T-helper 2 cell treated with Interferon-gamma antibody and Interleukin-4, amounts not matched to agents 5 μg/mL and 100 μg/mL, for 36 hours (primary cell): ENCODE measurements at regions not wholly inside any gene's neighbourhood (a gene's known extent, or its start where the extent isn't known, plus 50 kb on each side); places are given as distances from the start of the nearest gene placed in this dataset.
"Not testable (repeated sequence)": the region's sequence is repeated elsewhere in the genome, so short reads cannot be mapped to it uniquely, and the experiment has no call there.

ENCODE experiments used
- DNase-seq: peaks from one replicate; pipeline ENCODE4 v3.0.0; 2021; ENCODE audit warnings: low spot score
- H3K27ac Mint-ChIP-seq: one replicate; pipeline ENCODE4 v1.8.0; 2021; ENCODE audit warnings: mild to moderate bottlenecking, mixed read lengths
- H3K27me3 Mint-ChIP-seq: one replicate; pipeline ENCODE4 v1.8.0; 2021; ENCODE audit warnings: low read depth, mixed read lengths
- H3K36me3 Mint-ChIP-seq: one replicate; pipeline ENCODE4 v1.8.0; 2021; ENCODE audit warnings: low read depth, mixed read lengths
- H3K4me1 Mint-ChIP-seq: one replicate; pipeline ENCODE4 v1.8.0; 2021; ENCODE audit warnings: low read depth, mixed read lengths
- H3K4me3 Mint-ChIP-seq: one replicate; pipeline ENCODE4 v1.8.0; 2022; ENCODE audit warnings: mild to moderate bottlenecking, moderate library complexity, mixed read lengths
- H3K9me3 Mint-ChIP-seq: one replicate; pipeline ENCODE4 v1.8.0; 2021; ENCODE audit warnings: mixed read lengths

DNA sequence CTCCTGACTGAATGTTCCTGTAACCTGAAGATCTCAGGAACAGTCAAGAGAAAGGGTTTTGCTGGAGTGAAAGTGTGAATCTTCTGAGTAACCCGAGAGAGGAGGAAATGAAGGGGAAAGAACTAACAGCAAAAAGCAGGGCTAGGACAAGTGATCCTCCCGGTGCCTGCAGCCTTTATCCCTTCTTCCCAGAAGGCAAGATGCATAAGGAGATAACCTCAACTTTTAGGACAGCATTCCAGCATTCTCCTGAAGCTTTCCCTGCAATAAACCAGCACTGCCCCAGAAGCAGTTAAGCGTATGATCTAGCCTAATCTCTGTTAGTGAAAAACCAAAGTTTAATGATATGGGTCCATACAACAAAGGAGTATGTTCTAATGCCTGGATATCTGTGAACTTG, 298.8 kb downstream of the MEX3B start:
- no peak overlapping the region for H3K4me3 Mint-ChIP-seq
- no peak for DNase-seq
- H3K36me3 Mint-ChIP-seq = no peaks in the 10 kb centered on the region
- H3K27ac Mint-ChIP-seq = no peak overlapping the region
- H3K27me3 Mint-ChIP-seq = no peaks in the 10 kb centered on the region
- H3K4me1 Mint-ChIP-seq = no peaks in the 10 kb centered on the region
- no peaks in the 10 kb centered on the region for H3K9me3 Mint-ChIP-seq

DNA sequence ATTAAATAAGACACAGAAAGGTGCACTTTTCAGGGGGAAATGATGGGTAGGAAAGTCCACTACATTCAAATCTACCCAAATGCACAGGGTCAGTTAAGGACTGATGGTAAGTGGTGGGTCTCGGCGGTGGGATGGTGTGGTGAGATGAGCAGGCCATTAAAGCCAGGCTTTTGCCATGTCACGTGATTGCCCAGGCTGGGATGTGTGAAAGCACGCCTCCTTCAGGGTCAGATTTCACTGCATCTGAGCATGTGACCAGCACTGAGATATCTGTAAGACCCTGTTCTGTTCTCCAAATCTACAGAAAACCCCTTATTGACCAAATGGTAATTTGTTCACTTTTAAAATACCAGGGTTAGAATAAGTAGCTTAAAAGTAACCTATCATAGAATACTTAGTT, 301.5 kb downstream of the MEX3B start:
- no peaks in the 10 kb centered on the region for H3K9me3 Mint-ChIP-seq
- H3K27me3 Mint-ChIP-seq = no peaks in the 10 kb centered on the region
- no peaks in the 10 kb centered on the region for H3K36me3 Mint-ChIP-seq
- no peak overlapping the region for H3K27ac Mint-ChIP-seq
- no peak for DNase-seq
- no peak overlapping the region for H3K4me3 Mint-ChIP-seq
- H3K4me1 Mint-ChIP-seq = no peaks in the 10 kb centered on the region

- no peak for DNase-seq
- no peaks in the 10 kb centered on the region for H3K9me3 Mint-ChIP-seq
- H3K4me3 Mint-ChIP-seq = no peak overlapping the region
- no peaks in the 10 kb centered on the region for H3K27me3 Mint-ChIP-seq
- no peaks in the 10 kb centered on the region for H3K36me3 Mint-ChIP-seq
- no peaks in the 10 kb centered on the region for H3K4me1 Mint-ChIP-seq
- H3K27ac Mint-ChIP-seq = no peak overlapping the region
These were observed 305.4 kb downstream of the MEX3B start for GRCh38 chr15:81740416-81740815.

DNA sequence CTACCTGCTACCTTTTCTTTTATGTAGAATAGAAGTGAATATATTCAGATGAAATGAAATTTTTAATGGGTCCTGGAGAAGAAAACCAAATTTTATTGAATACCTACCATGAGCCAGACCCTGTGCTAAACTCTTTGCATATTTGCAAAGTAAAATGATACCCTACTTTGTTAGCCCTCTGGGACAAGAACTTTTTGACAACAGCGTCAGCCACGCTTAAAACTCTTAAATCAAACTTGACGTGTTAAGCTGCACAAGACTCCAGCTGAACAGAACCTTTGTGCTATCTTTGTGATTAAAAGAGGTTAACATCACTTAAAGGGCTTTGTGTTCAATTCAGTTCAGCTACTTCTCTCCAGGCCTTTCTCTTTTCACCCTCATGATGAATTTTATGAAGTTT, 316.5 kb downstream of the MEX3B start:
- H3K4me1 Mint-ChIP-seq = no peaks in the 10 kb centered on the region
- H3K9me3 Mint-ChIP-seq = peaks cover 6% of the 10 kb centered on the region
- DNase-seq = no peak
- no peaks in the 10 kb centered on the region for H3K27me3 Mint-ChIP-seq
- H3K4me3 Mint-ChIP-seq = no peak overlapping the region
- H3K27ac Mint-ChIP-seq = no peak overlapping the region
- H3K36me3 Mint-ChIP-seq = no peaks in the 10 kb centered on the region

GRCh38 chr15:81728726-81729125, 317.1 kb downstream of the MEX3B start:
- Mint-ChIP-seq H3K4me1 (no peaks in the 10 kb centered on the region), H3K27me3 (no peaks in the 10 kb centered on the region), H3K27ac (no peak overlapping the region), H3K4me3 (no peak overlapping the region), H3K36me3 (no peaks in the 10 kb centered on the region), H3K9me3 (peaks cover 6% of the 10 kb centered on the region)
- DNase-seq = no peak

GRCh38 chr15:81725590-81725989, 320.2 kb downstream of the MEX3B start:
- H3K27me3 Mint-ChIP-seq = no peaks in the 10 kb centered on the region
- H3K27ac Mint-ChIP-seq = no peak overlapping the region
- H3K4me3 Mint-ChIP-seq = no peak overlapping the region
- no peak for DNase-seq
- no peaks in the 10 kb centered on the region for H3K36me3 Mint-ChIP-seq
- H3K9me3 Mint-ChIP-seq = peaks cover 6% of the 10 kb centered on the region
- no peaks in the 10 kb centered on the region for H3K4me1 Mint-ChIP-seq

DNA sequence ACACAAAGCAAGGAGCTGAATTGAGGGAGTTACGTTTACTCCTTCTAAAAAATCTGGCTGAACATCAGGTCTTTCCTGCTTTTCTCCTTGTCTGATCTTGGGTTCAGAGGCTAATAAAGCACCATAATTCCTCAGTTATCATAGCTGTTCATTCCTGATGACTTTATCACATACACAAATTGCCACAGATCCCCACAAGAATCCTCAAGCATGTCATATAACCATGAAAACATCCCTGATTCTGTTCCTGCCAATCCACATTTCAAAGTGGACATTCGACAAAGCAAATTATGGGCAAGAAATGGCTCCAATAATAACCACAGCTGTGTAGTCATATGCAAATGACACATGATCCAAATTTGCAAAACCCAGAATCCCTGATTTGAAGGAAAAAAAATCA, 321.3 kb downstream of the MEX3B start:
- Mint-ChIP-seq H3K4me1 (no peaks in the 10 kb centered on the region), H3K27me3 (no peaks in the 10 kb centered on the region), H3K27ac (no peak overlapping the region), H3K9me3 (peaks cover 6% of the 10 kb centered on the region), H3K4me3 (no peak overlapping the region), H3K36me3 (no peaks in the 10 kb centered on the region)
- no peak for DNase-seq

GRCh38 chr15:81723701-81724100, 322.1 kb downstream of the MEX3B start:
- no peaks in the 10 kb centered on the region for H3K27me3 Mint-ChIP-seq
- H3K4me3 Mint-ChIP-seq = no peak overlapping the region
- H3K36me3 Mint-ChIP-seq = no peaks in the 10 kb centered on the region
- H3K4me1 Mint-ChIP-seq = no peaks in the 10 kb centered on the region
- no peak for DNase-seq
- no peak overlapping the region for H3K27ac Mint-ChIP-seq
- H3K9me3 Mint-ChIP-seq = peaks cover 6% of the 10 kb centered on the region

GRCh38 chr15:81723113-81723651, 322.6 kb downstream of the MEX3B start:
- Mint-ChIP-seq H3K27me3 (no peaks in the 10 kb centered on the region), H3K9me3 (peaks cover 6% of the 10 kb centered on the region), H3K27ac (no peak overlapping the region), H3K4me1 (no peaks in the 10 kb centered on the region), H3K36me3 (no peaks in the 10 kb centered on the region), H3K4me3 (no peak overlapping the region)
- DNase-seq = no peak

DNA sequence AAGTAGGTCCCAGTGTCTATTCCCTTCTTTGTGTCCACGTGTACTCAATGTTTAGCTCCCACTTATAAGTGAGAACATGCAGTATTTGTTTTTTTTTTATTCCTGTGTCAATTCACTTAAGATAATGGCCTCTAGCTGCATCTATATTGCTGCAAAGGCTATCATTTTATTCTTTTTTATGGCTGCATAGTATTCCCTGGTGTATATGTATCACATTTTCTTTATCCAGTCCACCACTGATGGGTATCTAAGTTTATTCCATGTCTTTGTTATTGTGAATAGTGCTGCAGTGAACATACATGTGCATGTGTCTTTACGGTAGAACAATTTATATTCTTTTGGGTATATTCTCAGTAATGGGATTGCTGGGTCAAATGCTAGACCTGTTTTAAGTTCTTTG, 329.4 kb downstream of the MEX3B start:
- not testable (repeated sequence) for H3K36me3 Mint-ChIP-seq, H3K9me3 Mint-ChIP-seq, DNase-seq, H3K27ac Mint-ChIP-seq, H3K27me3 Mint-ChIP-seq, H3K4me3 Mint-ChIP-seq, H3K4me1 Mint-ChIP-seq

DNA sequence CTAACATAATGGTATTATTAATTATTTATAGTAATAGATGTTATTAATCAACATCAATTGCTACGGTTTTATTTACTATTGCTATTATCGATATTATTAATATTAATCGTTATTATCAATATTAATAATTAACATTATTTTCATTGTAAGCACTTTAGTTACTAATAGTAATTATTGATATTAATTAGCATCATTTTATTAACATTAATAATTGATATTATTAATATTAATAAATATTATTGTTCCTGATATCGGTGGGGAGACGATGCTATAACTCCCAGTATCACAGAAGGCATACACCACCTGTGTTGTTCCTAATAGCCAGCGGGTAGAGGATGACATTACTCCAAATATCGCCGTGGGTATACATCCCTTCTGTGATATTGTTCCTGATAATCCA, 335.5 kb downstream of the MEX3B start:
- Mint-ChIP-seq H3K9me3 (no peaks in the 10 kb centered on the region), H3K36me3 (no peaks in the 10 kb centered on the region), H3K4me1 (no peaks in the 10 kb centered on the region), H3K27me3 (no peaks in the 10 kb centered on the region), H3K4me3 (no peak overlapping the region), H3K27ac (no peak overlapping the region)
- no peak for DNase-seq

DNA sequence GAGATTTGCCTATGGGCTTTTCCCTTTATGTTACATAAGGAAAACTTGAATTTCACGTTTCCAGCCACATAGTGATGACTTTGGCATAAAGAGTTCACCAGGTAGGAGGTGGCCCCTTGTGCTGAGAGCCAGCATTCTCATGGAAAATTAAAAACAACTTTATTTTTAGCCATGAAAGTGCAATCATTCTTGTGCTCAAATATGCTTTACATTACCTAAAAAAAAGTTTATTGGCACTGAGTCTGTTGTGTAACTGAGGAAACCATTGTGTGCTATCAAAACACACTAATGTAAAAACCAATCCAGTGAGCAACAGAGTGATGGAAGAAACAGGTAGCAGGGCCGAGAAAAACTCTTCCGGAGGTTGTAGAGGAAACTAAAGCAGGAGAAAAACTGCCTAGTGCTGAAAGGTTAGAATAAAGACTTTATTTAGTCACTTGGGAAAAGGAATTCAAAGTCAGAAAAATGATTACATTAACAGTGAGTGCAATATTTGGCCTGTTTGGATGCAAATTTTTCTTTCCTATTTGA, 332.9 kb upstream of the TMC3 start:
- H3K9me3 Mint-ChIP-seq, H3K4me3 Mint-ChIP-seq, H3K27ac Mint-ChIP-seq, H3K27me3 Mint-ChIP-seq, H3K4me1 Mint-ChIP-seq, DNase-seq, H3K36me3 Mint-ChIP-seq: not testable (repeated sequence)

DNA sequence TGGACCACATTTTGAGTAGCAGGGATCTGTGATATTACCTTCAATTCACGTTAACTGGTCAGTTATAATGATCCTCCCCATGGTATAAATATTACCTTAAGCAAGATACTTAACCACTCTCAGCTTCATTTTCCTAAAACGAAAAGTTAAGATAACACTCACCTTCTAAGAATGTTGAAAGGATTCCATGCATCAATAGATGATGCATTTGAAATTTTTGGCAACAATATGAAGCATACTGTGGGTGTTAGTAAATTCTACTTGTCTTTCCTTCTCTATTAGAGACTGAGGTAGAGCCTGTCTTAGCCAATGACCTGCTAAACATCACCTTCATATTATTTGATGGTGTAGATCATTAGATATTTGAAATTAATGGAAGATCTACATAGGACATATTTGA, 331.7 kb upstream of the TMC3 start:
- not testable (repeated sequence) for H3K4me3 Mint-ChIP-seq

DNA sequence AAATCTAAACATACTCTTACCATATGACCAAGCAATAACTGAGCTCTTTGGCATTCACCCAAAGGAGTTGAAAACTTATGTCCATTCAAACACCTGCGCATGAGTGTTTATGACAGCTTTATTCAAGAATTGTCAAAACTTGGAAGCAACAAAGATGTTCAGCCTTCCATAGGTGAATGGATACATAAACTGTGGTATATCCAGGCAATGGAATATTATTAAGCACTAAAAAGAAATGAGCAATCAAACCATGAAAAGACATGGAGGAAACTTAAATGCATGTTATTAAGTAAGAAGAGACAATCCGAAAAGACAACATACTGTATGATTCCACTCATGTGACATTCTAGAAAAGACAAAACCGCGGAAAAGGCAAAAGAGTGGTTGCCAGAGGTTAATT, 312.0 kb upstream of the TMC3 start:
- H3K27me3 Mint-ChIP-seq = no peaks in the 10 kb centered on the region
- H3K9me3 Mint-ChIP-seq = no peaks in the 10 kb centered on the region
- no peak overlapping the region for H3K27ac Mint-ChIP-seq
- H3K4me1 Mint-ChIP-seq = no peaks in the 10 kb centered on the region
- H3K36me3 Mint-ChIP-seq = no peaks in the 10 kb centered on the region
- DNase-seq = no peak
- no peak overlapping the region for H3K4me3 Mint-ChIP-seq

More for the DNA sequence above, 331.7 kb upstream of the TMC3 start:
- not testable (repeated sequence) for H3K4me1 Mint-ChIP-seq, H3K9me3 Mint-ChIP-seq, H3K36me3 Mint-ChIP-seq, DNase-seq, H3K27me3 Mint-ChIP-seq, H3K27ac Mint-ChIP-seq

DNA sequence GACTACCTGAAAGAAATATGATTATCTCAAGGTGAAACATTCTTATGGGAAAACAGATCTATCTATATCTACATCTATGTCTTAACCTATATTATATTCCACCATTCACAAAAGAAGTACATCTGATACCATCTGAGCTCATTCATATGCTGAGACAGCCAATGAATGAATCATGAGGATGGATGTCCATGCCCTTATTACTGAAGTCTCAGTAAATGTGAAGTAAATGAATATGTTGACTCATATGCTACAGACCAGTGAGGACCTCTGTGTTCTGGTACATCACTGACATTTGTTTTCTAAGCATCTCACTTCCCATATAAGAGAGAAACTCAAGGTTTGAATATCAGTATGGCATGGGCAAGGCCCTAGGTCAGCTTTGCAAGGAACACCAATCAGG, 311.2 kb upstream of the TMC3 start:
- Mint-ChIP-seq H3K27ac (no peak overlapping the region), H3K9me3 (no peaks in the 10 kb centered on the region), H3K27me3 (no peaks in the 10 kb centered on the region), H3K4me1 (no peaks in the 10 kb centered on the region), H3K4me3 (no peak overlapping the region), H3K36me3 (no peaks in the 10 kb centered on the region)
- DNase-seq = no peak
